Stimulated activated CD4-positive, alpha-beta T cell treated with anti-CD3 and anti-CD28 coated beads, Interleukin-2, amount 100 ng/mL, for 4 hours (primary cell): ENCODE measurements at regions not wholly inside any gene's neighbourhood (a gene's known extent, or its start where the extent isn't known, plus 50 kb on each side); places are given as distances from the start of the nearest gene placed in this dataset.

Experiments used
- DNase-seq: peaks from one replicate; pipeline ENCODE4 v3.0.0-alpha.2; 2020; ENCODE audit warnings: low read depth

GRCh38 chr20:17017232-17017631 is 209.6 kb upstream of the PCSK2 start:
- DNase-seq = no peak

- DNase-seq = no peak
Observed at GRCh38 chr20:17021481-17021880, 205.4 kb upstream of the PCSK2 start.

GRCh38 chr20:17023036-17023435 is 203.8 kb upstream of the PCSK2 start:
- DNase-seq = no peak

- no peak for DNase-seq
Observed at GRCh38 chr20:17023806-17024205, 203.0 kb upstream of the PCSK2 start.

- DNase-seq = no peak
Observed at GRCh38 chr20:17024513-17025119, 202.2 kb upstream of the PCSK2 start.

- DNase-seq = no peak
Observed at GRCh38 chr20:17026346-17026745, 200.5 kb upstream of the PCSK2 start.

GRCh38 chr20:17029698-17030097 is 197.1 kb upstream of the PCSK2 start:
- DNase-seq = no peak

GRCh38 chr20:17036541-17036940 is 190.3 kb upstream of the PCSK2 start:
- DNase-seq = no peak

GRCh38 chr20:17042122-17042521 is 184.7 kb upstream of the PCSK2 start:
- DNase-seq = no peak

GRCh38 chr20:17043323-17043722 is 183.5 kb upstream of the PCSK2 start:
- no peak for DNase-seq

- DNase-seq = no peak
Observed at GRCh38 chr20:17044891-17045290, 181.9 kb upstream of the PCSK2 start.

GRCh38 chr20:17059465-17059864 is 167.4 kb upstream of the PCSK2 start:
- DNase-seq = no peak

GRCh38 chr20:17061715-17062114 is 165.1 kb upstream of the PCSK2 start:
- DNase-seq = no peak

GRCh38 chr20:17062712-17063111 is 164.1 kb upstream of the PCSK2 start:
- no peak for DNase-seq

- DNase-seq = no peak
Observed at GRCh38 chr20:17066902-17067301, 159.9 kb upstream of the PCSK2 start.

- no peak for DNase-seq
Observed at GRCh38 chr20:17068084-17068711, 158.6 kb upstream of the PCSK2 start.

- no peak for DNase-seq
Observed at GRCh38 chr20:17077030-17077429, 149.8 kb upstream of the PCSK2 start.

GRCh38 chr20:17083738-17084137 is 143.1 kb upstream of the PCSK2 start:
- no peak for DNase-seq

- no peak for DNase-seq
Observed at GRCh38 chr20:17084909-17085308, 141.9 kb upstream of the PCSK2 start.

GRCh38 chr20:17093782-17094181 is 133.1 kb upstream of the PCSK2 start:
- DNase-seq = no peak

- DNase-seq = no peak
Observed at GRCh38 chr20:17097603-17098002, 129.2 kb upstream of the PCSK2 start.

- DNase-seq = no peak
Observed at GRCh38 chr20:17100506-17100905, 126.3 kb upstream of the PCSK2 start.

GRCh38 chr20:17107127-17107526 is 119.7 kb upstream of the PCSK2 start:
- no peak for DNase-seq

- no peak for DNase-seq
Observed at GRCh38 chr20:17108896-17109295, 117.9 kb upstream of the PCSK2 start.
